GM21367 (cell line): ENCODE measurements at regions not wholly inside any gene's neighbourhood (a gene's known extent, or its start where the extent isn't known, plus 50 kb on each side); places are given as distances from the start of the nearest gene placed in this dataset.
"Not testable (repeated sequence)": the region's sequence is repeated elsewhere in the genome, so short reads cannot be mapped to it uniquely, and the experiment has no call there.

Experiments used
- ATAC-seq: cut with Tn5 transposase; IDR thresholded peaks from one replicate; pipeline ENCODE4 v1.9.1; 2021; ENCODE audit not compliant: unreplicated experiment

DNA sequence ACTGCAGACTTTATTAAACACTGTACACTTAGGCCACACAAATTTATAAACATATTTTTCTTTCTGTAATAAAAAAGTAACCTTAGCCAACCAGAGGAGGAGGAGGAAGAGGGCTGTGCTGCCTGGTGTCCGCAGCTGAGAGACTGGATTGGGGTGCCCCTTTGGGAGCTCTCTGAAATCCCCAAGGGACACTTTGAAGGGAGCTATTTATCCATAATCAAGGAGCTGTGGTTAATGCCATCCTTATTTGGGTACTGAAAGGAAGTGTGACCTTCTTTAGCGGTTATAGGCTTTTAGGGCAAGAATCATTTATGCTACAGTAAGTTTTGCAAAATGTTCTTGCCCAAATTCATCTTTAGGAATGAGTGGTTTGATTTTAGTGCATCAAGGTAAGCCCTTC, 125.8 kb downstream of the RASSF10 start:
- no peak for ATAC-seq

DNA sequence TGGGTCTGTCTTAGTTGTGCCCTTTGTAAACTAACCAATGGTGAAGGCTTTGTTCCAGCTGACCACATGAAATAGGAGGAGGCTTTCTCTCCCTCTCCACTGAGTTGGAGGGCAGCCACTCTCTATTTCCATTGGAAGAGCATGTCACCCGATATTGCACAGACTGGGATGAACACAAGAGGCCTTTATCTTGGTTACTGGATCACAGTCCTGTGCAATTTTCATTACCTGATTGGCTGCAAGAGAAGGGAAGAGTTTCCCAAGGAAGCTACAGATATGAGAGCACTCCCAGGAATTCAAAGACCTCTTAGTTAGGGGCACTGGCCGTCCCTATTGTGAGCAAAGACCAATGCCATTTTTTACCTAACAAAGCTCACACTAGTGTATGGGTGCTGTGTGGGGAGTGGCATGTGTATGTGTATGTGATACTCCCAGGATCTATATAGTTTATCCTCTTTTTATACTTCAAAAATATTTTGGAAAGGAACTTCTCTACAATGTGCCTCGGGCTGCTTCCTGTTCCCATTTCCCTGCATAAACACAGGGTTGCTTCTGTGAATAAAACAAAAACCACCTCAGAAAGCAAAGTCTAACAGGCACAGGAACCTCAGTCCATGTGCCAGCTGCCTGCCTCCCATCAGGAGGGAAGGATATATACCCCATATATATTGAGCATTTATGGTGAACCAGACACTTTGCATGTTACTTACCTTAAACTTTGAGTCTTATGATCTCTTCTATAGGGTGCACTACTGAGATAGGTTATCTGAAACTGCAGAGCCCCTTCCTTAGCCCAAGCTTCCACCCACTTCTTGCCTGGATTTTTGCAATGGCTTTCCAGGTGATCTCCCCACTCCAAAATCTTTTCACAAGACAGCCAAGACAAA, 126.5 kb downstream of the RASSF10 start:
- no peak for ATAC-seq

DNA sequence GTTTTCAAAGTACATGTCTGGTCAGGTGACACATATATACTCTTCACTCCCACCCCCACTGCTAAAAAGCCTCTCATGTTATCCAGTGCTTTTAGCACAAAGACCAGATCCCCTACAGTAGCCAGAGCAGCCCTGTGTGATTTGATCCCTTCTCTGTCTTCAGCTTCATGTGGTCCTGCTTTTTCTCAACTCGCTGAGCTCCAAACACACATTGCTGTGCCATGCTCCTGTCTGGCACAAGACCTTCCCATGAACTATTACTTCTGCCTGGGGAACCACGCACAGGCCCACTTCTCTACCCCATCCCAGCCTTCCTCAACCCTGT, 127.1 kb downstream of the RASSF10 start:
- ATAC-seq = no peak

GRCh38 chr11:13137844-13138301, 128.8 kb downstream of the RASSF10 start:
- no peak for ATAC-seq

GRCh38 chr11:13139085-13139484, 130.0 kb downstream of the RASSF10 start:
- ATAC-seq = not testable (repeated sequence)

DNA sequence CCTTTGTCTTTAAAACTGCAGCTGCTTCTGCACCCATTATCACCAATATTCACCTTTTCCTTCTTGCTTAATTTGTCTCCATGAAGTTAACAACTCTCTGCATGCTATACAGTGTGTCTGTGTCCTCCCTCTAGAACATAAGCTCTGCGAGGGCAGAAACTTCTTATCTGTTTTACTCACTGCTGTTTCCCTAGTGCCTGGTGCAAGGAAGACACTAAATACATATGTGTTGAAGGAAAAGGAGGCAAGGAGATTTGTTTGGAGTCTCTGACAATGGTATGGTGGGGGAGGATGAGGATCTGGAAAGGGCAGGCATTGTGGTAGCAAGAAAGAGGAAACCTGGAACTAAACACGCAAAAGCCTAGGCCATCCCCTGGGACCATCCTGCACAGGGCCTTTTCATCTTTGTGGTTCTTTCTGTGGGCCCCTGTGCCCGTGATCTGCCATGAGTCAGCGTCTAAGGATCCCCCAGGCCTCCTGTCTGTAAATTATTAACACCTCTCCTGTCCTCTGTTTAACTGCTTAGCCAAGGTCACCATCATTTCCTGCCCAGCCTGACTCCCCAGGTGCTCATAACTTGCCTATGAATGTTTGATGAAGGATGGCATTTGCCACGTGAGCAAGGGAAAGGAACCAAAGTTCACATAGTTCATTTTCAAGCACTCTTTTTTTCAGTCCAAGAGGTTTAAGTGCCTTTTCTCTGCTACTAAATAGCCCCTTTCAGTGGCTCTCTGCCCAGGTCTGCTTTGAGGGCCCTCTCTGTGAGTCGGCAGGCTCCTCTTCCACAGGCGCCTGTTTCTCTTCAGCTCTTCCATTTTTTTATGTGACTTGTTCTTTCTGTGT, 131.1 kb downstream of the RASSF10 start:
- ATAC-seq = peak; percentile 77

DNA sequence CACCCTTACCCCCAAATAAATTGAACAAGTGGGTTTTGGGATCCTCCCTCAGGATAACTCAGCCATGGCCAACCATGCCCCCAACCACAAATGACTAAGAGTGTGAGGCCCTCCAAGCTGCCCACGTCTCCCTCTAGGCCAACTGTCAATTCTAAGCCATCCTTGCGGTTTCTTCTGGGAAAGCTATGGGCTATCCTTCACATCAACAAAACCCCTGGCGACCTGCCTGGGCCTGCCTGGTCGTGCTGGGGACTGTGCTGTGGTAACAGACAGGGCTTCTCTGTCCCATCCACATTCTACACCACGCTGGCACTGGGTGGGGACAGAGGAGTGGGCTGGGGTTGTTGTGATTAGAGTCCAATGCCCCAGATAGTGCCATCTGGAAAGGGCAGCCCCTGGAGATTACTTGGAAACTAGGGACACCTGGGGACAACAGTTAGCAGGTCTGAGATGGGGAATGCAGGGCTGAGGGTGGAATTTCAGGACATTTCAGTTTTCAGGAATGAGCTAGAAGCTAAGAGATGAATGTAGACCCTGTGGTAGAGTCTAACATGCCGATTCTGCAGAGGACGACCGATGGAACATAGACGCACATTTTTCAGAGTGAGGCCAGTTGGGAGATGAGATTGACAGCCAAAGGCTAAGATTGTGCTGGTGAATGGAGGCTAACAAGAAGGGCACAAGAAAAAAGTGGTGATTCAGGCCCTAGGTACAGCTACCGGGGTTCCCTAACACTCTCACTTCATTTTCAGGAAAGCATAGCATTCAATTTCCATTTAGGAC, 131.9 kb downstream of the RASSF10 start:
- no peak for ATAC-seq

- no peak for ATAC-seq
Observed at GRCh38 chr11:13141731-13142709, 132.9 kb downstream of the RASSF10 start.

GRCh38 chr11:13143486-13144297, 133.9 kb upstream of the BMAL1 start:
- ATAC-seq = no peak

- no peak for ATAC-seq
Observed at GRCh38 chr11:13145461-13145860, 132.1 kb upstream of the BMAL1 start.

DNA sequence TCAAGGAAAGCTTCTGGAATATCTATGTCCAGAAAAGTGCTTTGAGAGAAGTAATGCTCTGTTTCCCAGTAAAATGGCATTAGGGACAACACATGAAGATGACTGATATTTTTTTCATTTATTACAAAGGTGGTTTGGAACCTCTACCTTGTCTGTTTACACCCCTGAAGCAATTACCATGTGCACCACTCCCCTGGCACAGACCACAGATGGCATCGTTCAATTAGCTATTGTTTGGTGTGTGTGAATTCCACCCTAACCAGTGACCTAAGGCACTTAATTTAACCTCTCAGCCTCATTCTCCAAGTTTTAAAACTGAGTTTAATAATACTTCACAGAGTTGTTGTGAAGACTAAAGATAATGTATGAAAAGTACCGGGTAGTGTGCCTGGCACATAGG, 127.6 kb upstream of the BMAL1 start:
- no peak for ATAC-seq

GRCh38 chr11:13150487-13150886, 127.1 kb upstream of the BMAL1 start:
- no peak for ATAC-seq

DNA sequence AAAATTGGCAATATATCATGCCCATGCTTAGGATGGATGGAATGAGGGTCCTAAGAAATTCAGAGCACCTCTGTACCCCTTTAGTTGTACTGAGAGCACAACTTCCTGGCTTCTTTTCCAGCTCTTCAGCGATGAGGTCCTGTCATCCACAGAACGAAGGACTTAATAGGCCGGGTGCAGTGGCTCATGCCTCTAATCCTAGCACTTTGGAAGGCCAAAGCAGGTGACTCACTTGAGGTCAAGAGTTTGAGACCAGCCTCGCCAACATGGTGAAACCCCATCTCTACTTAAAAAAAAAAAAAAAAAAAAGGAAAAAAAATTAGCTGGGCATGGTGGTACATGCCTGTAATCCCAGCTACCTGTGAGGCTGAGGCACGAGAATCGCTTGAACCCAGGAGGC, 125.3 kb upstream of the BMAL1 start:
- no peak for ATAC-seq

- ATAC-seq = no peak
Observed at GRCh38 chr11:13152736-13153541, 124.7 kb upstream of the BMAL1 start.

DNA sequence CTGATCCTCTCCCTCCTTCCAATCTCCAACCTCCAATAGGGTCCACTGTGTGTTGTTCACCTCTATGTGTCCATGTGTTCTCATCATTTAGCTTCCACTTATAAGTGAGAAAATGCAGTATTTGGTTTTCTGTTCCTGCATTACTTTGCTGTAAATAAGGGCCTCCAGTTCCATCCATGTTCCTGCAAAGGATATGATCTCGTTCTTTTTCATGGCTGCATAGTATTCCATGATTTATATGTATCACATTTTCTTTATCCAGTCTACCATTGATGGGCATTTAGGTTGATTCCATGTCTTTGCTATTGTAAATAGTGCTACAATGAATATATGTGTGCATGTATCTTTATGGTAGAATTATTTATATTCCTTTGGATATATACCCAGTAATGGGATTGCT, 123.2 kb upstream of the BMAL1 start:
- not testable (repeated sequence) for ATAC-seq

- no peak for ATAC-seq
Observed at GRCh38 chr11:13160346-13160745, 117.2 kb upstream of the BMAL1 start.

- ATAC-seq = no peak
Observed at GRCh38 chr11:13160806-13161205, 116.8 kb upstream of the BMAL1 start.

DNA sequence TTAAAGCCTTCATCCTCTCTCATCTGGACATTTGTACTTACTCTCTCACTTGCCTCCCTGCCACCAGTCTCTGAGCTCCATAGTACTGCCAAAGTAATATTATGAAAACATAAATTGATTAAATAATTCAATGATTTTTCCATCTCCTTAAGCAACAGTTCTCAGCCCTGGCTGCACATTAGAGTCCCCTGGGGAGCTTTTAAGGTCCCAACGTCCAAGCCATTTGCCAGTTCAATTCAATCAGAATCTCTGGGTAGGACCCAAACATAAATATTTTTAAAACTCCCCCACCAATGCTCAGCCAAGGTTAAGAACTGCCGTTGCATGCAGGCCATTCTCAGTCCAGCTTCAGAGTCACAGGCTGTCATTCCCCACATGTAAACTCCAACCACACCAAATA, 114.4 kb upstream of the BMAL1 start:
- no peak for ATAC-seq
